SK-N-SH treated with all-trans-retinoic acid at 6 μM for 48 hours (cell line): ENCODE measurements at regions not wholly inside any gene's neighbourhood (a gene's known extent, or its start where the extent isn't known, plus 50 kb on each side); places are given as distances from the start of the nearest gene placed in this dataset.

Experiments
- ARNTL ChIP-seq: fragments of 450-650 bp; formaldehyde crosslinking; IDR thresholded peaks from 2 replicates; pipeline ENCODE4 v1.5.0; 2020; ENCODE audit warnings: low read depth, mild to moderate bottlenecking, moderate library complexity, borderline replicate concordance
- CSRNP3 ChIP-seq: fragments of 250-450 bp; sonication (Bioruptor Pico); IDR thresholded peaks from 2 replicates; pipeline ENCODE4 v1.5.1; 2021; ENCODE audit warnings: mild to moderate bottlenecking, moderate library complexity
- ESRRG ChIP-seq: fragments of 250-450 bp; sonication (Bioruptor Pico); IDR thresholded peaks from 2 replicates; pipeline ENCODE4 v1.6.1; 2021; ENCODE audit warnings: mild to moderate bottlenecking
- GLIS3 ChIP-seq: fragments of 250-450 bp; sonication (Bioruptor Pico); IDR thresholded peaks from 2 replicates; pipeline ENCODE4 v1.5.0; 2020; ENCODE audit warnings: mild to moderate bottlenecking, moderate library complexity
- PATZ1 ChIP-seq: fragments of 250-450 bp; sonication (Bioruptor Pico); IDR thresholded peaks from 2 replicates; pipeline ENCODE4 v1.8.0; 2020; ENCODE audit warnings: mild to moderate bottlenecking, moderate library complexity, borderline replicate concordance
- TSHZ2 ChIP-seq: fragments of 250-450 bp; sonication (Bioruptor Pico); IDR thresholded peaks from 2 replicates; pipeline ENCODE4 v1.5.0; 2020; ENCODE audit warnings: mild to moderate bottlenecking, moderate library complexity
- ZC3H10 ChIP-seq: fragments of 250-450 bp; sonication (Bioruptor Pico); IDR thresholded peaks from 2 replicates; pipeline ENCODE4 v1.5.1; 2021; ENCODE audit warnings: mild to moderate bottlenecking, moderate library complexity
- ZFP3 ChIP-seq: fragments of 250-450 bp; sonication (Bioruptor Pico); IDR thresholded peaks from 2 replicates; pipeline ENCODE4 v1.5.0; 2020; ENCODE audit warnings: mild to moderate bottlenecking, moderate library complexity
- ZNF70 ChIP-seq: fragments of 450-650 bp; formaldehyde crosslinking; IDR thresholded peaks from 2 replicates; pipeline ENCODE4 v1.5.0; 2020; ENCODE audit warnings: mild to moderate bottlenecking, moderate library complexity

GRCh38 chr6:84921891-84922290, 157.5 kb upstream of the TBX18 start:
- TF ChIP-seq ZFP3, result no peak
- no peak for TF ChIP-seq TSHZ2 (CRISPR knock-in tag)
- TF ChIP-seq ARNTL (CRISPR knock-in tag), result no peak
- TF ChIP-seq ZNF70, result no peak
- no peak for TF ChIP-seq PATZ1 (CRISPR knock-in tag)
- no peak for TF ChIP-seq CSRNP3 (CRISPR knock-in tag)
- no peak for TF ChIP-seq ESRRG (CRISPR knock-in tag)
- TF ChIP-seq ZC3H10 (CRISPR knock-in tag), result no peak
- no peak for TF ChIP-seq GLIS3
